Vagina (tissue), 2 donors: ENCODE measurements at regions not wholly inside any gene's neighbourhood (a gene's known extent, or its start where the extent isn't known, plus 50 kb on each side); places are given as distances from the start of the nearest gene placed in this dataset.

Experiments used
- DNase-seq, 2 donors: peaks; one replicate each; pipeline ENCODE4 v3.0.0-alpha.2; 2017; ENCODE audit errors: extremely low spot score in 2 of 2
- H3K27ac ChIP-seq: fragments of 200-600 bp; sonication (generic); one replicate; pipeline ENCODE4 v1.5.1; 2019
- H3K27me3 ChIP-seq: fragments of 200-600 bp; sonication (generic); one replicate; pipeline ENCODE4 v1.5.1; 2019
- H3K36me3 ChIP-seq, 2 donors: fragments of 200-600 bp; sonication (generic); one replicate each; pipeline ENCODE4 v1.5.1; 2017 to 2019
- H3K4me1 ChIP-seq: fragments of 200-600 bp; sonication (generic); one replicate; pipeline ENCODE4 v1.5.1; 2019
- H3K4me3 ChIP-seq, 2 donors: fragments of 200-600 bp; sonication (generic); 1 replicate in 1 of 2; 2 replicates in 1 of 2; pipeline ENCODE4 v1.5.1; 2016 to 2019
- H3K9me3 ChIP-seq: fragments of 200-600 bp; sonication (generic); one replicate; pipeline ENCODE4 v1.5.1; 2019
- CTCF ChIP-seq, 3 experiments: fragments of 450-650 bp in 2 of 3; fragments of 200-600 bp in 1 of 3; sonication (generic) in 1 of 3; IDR thresholded peaks; one replicate each; pipeline ENCODE4 v1.5.1; 2017 to 2019; ENCODE audit warnings: antibody characterized with exemption in 3 of 3, mild to moderate bottlenecking in 2 of 3, moderate library complexity in 2 of 3
- POLR2A ChIP-seq, 2 donors: fragments of 450-650 bp; IDR thresholded peaks; one replicate each; pipeline ENCODE4 v1.6.1; 2017; ENCODE audit warnings: antibody characterized with exemption in 2 of 2, mild to moderate bottlenecking in 2 of 2, moderate library complexity in 2 of 2
- POLR2AphosphoS5 ChIP-seq, 2 donors: sonication (generic); formaldehyde crosslinking; IDR thresholded peaks; one replicate each; pipeline ENCODE4 v1.9.0; 2017; ENCODE audit warnings: antibody characterized with exemption in 2 of 2, mild to moderate bottlenecking in 2 of 2, low read depth in 1 of 2; ENCODE audit not compliant: insufficient read depth in 1 of 2
- intact Hi-C: fragments of 100-400 bp; cut with DNase I; formaldehyde crosslinking; loops from one replicate; pipeline ENCODE4 v1.15.1; 2023

- no peaks in the 10 kb centered on the region for H3K4me1 ChIP-seq
- no peak for DNase-seq
- intact Hi-C loops = no loop called here
- TF ChIP-seq POLR2A (IDR thresholded peaks at IDR 0.05) (no peak), CTCF (IDR thresholded peaks at IDR 0.05) (no peak), POLR2AphosphoS5 (IDR thresholded peaks at IDR 0.05; ENCODE audit: insufficient read depth in 1 of 2, low read depth in 1 of 2) (no peak)
- no peak overlapping the region for H3K27ac ChIP-seq
- no peaks in the 10 kb centered on the region for H3K27me3 ChIP-seq
- H3K4me3 ChIP-seq = no peak overlapping the region
- no peaks in the 10 kb centered on the region for H3K36me3 ChIP-seq
- no peaks in the 10 kb centered on the region for H3K9me3 ChIP-seq
These were observed 304.4 kb upstream of the SLIT2 start for GRCh38 chr4:19947349-19947748.

GRCh38 chr4:19945979-19946380 is 305.7 kb upstream of the SLIT2 start:
- no peak for DNase-seq
- Histone ChIP-seq H3K36me3 (no peaks in the 10 kb centered on the region), H3K9me3 (no peaks in the 10 kb centered on the region), H3K4me3 (no peak overlapping the region), H3K27me3 (no peaks in the 10 kb centered on the region), H3K27ac (no peak overlapping the region), H3K4me1 (no peaks in the 10 kb centered on the region)
- TF ChIP-seq CTCF (IDR thresholded peaks at IDR 0.05) (no peak), POLR2AphosphoS5 (IDR thresholded peaks at IDR 0.05; ENCODE audit: insufficient read depth in 1 of 2, low read depth in 1 of 2) (no peak), POLR2A (IDR thresholded peaks at IDR 0.05) (no peak)
- intact Hi-C loops = no loop called here

- no peak for DNase-seq
- Histone ChIP-seq H3K36me3 (no peaks in the 10 kb centered on the region), H3K27me3 (no peaks in the 10 kb centered on the region), H3K4me3 (no peak overlapping the region), H3K9me3 (no peaks in the 10 kb centered on the region), H3K27ac (no peak overlapping the region), H3K4me1 (no peaks in the 10 kb centered on the region)
- intact Hi-C loops = no loop called here
- TF ChIP-seq POLR2A (IDR thresholded peaks at IDR 0.05) = no peak
- TF ChIP-seq POLR2AphosphoS5 (IDR thresholded peaks at IDR 0.05; ENCODE audit: insufficient read depth in 1 of 2, low read depth in 1 of 2) = no peak
- TF ChIP-seq CTCF (IDR thresholded peaks at IDR 0.05) = no peak
These were observed 306.2 kb upstream of the SLIT2 start for GRCh38 chr4:19945501-19945900.

- Histone ChIP-seq H3K27ac (no peak overlapping the region), H3K9me3 (no peaks in the 10 kb centered on the region), H3K4me3 (no peak overlapping the region), H3K4me1 (no peaks in the 10 kb centered on the region), H3K36me3 (no peaks in the 10 kb centered on the region), H3K27me3 (no peaks in the 10 kb centered on the region)
- TF ChIP-seq POLR2AphosphoS5 (IDR thresholded peaks at IDR 0.05; ENCODE audit: insufficient read depth in 1 of 2, low read depth in 1 of 2) (no peak), POLR2A (IDR thresholded peaks at IDR 0.05) (no peak), CTCF (IDR thresholded peaks at IDR 0.05) (no peak)
- DNase-seq = no peak
- intact Hi-C loops = no loop called here
These were observed 306.9 kb upstream of the SLIT2 start for GRCh38 chr4:19944806-19945205.

- intact Hi-C loops = no loop called here
- Histone ChIP-seq H3K36me3 (no peaks in the 10 kb centered on the region), H3K27me3 (no peaks in the 10 kb centered on the region), H3K27ac (no peak overlapping the region), H3K9me3 (no peaks in the 10 kb centered on the region), H3K4me3 (no peak overlapping the region), H3K4me1 (no peaks in the 10 kb centered on the region)
- DNase-seq = no peak
- no peak for TF ChIP-seq CTCF (IDR thresholded peaks at IDR 0.05)
These were observed 307.5 kb upstream of the SLIT2 start for GRCh38 chr4:19944251-19944650.
